Stomach smooth muscle (tissue), 2 donors: ENCODE measurements at regions not wholly inside any gene's neighbourhood (a gene's known extent, or its start where the extent isn't known, plus 50 kb on each side); places are given as distances from the start of the nearest gene placed in this dataset.

ENCODE experiments used
- H3K27ac ChIP-seq: one replicate; pipeline ENCODE4 v1.7.0; 2013; ENCODE audit warnings: mild to moderate bottlenecking, low read length, inconsistent platforms
- H3K27me3 ChIP-seq, 2 donors: one replicate each; pipeline ENCODE4 v1.7.0; 2013; ENCODE audit warnings: low read length in 2 of 2; ENCODE audit not compliant: insufficient read depth in 2 of 2, control insufficient read depth in 1 of 2
- H3K36me3 ChIP-seq, 2 donors: one replicate each; pipeline ENCODE4 v1.7.0; 2013; ENCODE audit warnings: low read length in 2 of 2; ENCODE audit not compliant: control insufficient read depth in 2 of 2, insufficient read depth in 2 of 2
- H3K4me1 ChIP-seq: one replicate; pipeline ENCODE4 v1.7.0; 2013; ENCODE audit warnings: low read length; ENCODE audit not compliant: control insufficient read depth, insufficient read depth
- H3K4me3 ChIP-seq, 2 donors: one replicate each; pipeline ENCODE4 v1.7.0; 2013; ENCODE audit warnings: low read length in 2 of 2
- H3K9ac ChIP-seq, 2 donors: one replicate each; pipeline ENCODE4 v1.7.0; 2013; ENCODE audit warnings: low read length in 2 of 2, mild to moderate bottlenecking in 1 of 2
- H3K9me3 ChIP-seq, 2 donors: one replicate each; pipeline ENCODE4 v1.7.0; 2013; ENCODE audit warnings: low read length in 2 of 2; ENCODE audit not compliant: control insufficient read depth in 2 of 2
- donor health status: healthy.
- donor health status: Pancreatic carcinoma.

- Histone ChIP-seq H3K4me3 (no peak overlapping the region), H3K4me1 (no peaks in the 10 kb centered on the region), H3K9me3 (peaks cover 0 to 11% of the 10 kb centered on the region in 2 donors), H3K36me3 (no peaks in the 10 kb centered on the region), H3K9ac (no peak overlapping the region), H3K27ac (no peak overlapping the region), H3K27me3 (peaks cover 3 to 8% of the 10 kb centered on the region in 2 donors)
Measured at GRCh38 chr5:173667702-173668101, 51.3 kb upstream of the BOD1 start.

GRCh38 chr5:173668245-173668800, 51.9 kb upstream of the BOD1 start:
- Histone ChIP-seq H3K9ac (no peak overlapping the region), H3K9me3 (peaks cover 0 to 11% of the 10 kb centered on the region in 2 donors), H3K4me3 (no peak overlapping the region), H3K4me1 (no peaks in the 10 kb centered on the region), H3K27me3 (peaks cover 7 to 14% of the 10 kb centered on the region in 2 donors), H3K36me3 (no peaks in the 10 kb centered on the region), H3K27ac (no peak overlapping the region)

- H3K27ac ChIP-seq, result no peak overlapping the region
- H3K9ac ChIP-seq, result no peak overlapping the region
- no peak overlapping the region for H3K4me3 ChIP-seq
- no peaks in the 10 kb centered on the region for H3K36me3 ChIP-seq
- H3K27me3 ChIP-seq, result peaks cover 12 to 17% of the 10 kb centered on the region in 2 donors
- H3K4me1 ChIP-seq, result no peaks in the 10 kb centered on the region
- H3K9me3 ChIP-seq, result peaks cover 0 to 11% of the 10 kb centered on the region in 2 donors
Measured at GRCh38 chr5:173668910-173669309, 52.5 kb upstream of the BOD1 start.

- H3K4me3 ChIP-seq, result no peak overlapping the region
- H3K27ac ChIP-seq, result no peak overlapping the region
- no peaks in the 10 kb centered on the region for H3K4me1 ChIP-seq
- no peaks in the 10 kb centered on the region for H3K36me3 ChIP-seq
- no peak overlapping the region for H3K9ac ChIP-seq
- peaks cover 16 to 17% of the 10 kb centered on the region in 2 donors for H3K27me3 ChIP-seq
- peaks cover 0 to 10% of the 10 kb centered on the region in 2 donors for H3K9me3 ChIP-seq
Measured at GRCh38 chr5:173669483-173669882, 53.0 kb upstream of the BOD1 start.

GRCh38 chr5:173670130-173670651, 53.7 kb upstream of the BOD1 start:
- no peak overlapping the region for H3K9ac ChIP-seq
- H3K4me1 ChIP-seq, result no peaks in the 10 kb centered on the region
- H3K9me3 ChIP-seq, result peaks cover 0 to 17% of the 10 kb centered on the region in 2 donors
- no peaks in the 10 kb centered on the region for H3K36me3 ChIP-seq
- H3K27ac ChIP-seq, result no peak overlapping the region
- peaks cover 16 to 17% of the 10 kb centered on the region in 2 donors for H3K27me3 ChIP-seq
- no peak overlapping the region for H3K4me3 ChIP-seq

- H3K27me3 ChIP-seq, result peaks cover 16 to 17% of the 10 kb centered on the region in 2 donors
- no peaks in the 10 kb centered on the region for H3K4me1 ChIP-seq
- H3K36me3 ChIP-seq, result no peaks in the 10 kb centered on the region
- no peak overlapping the region for H3K9ac ChIP-seq
- no peak overlapping the region for H3K27ac ChIP-seq
- H3K4me3 ChIP-seq, result peak overlapping the region in 1 of 2 donors; percentile 15
- peaks cover 1 to 22% of the 10 kb centered on the region in 2 donors for H3K9me3 ChIP-seq
Measured at GRCh38 chr5:173670791-173671120, 54.3 kb upstream of the BOD1 start.

GRCh38 chr5:173671121-173671949, 54.9 kb upstream of the BOD1 start:
- H3K4me3 ChIP-seq, result peak overlapping the region in 1 of 2 donors; percentile 15
- no peaks in the 10 kb centered on the region for H3K36me3 ChIP-seq
- no peak overlapping the region for H3K9ac ChIP-seq
- no peaks in the 10 kb centered on the region for H3K4me1 ChIP-seq
- no peak overlapping the region for H3K27ac ChIP-seq
- H3K27me3 ChIP-seq, result peaks cover 16 to 17% of the 10 kb centered on the region in 2 donors
- H3K9me3 ChIP-seq, result peaks cover 7 to 28% of the 10 kb centered on the region in 2 donors

- peaks cover 16 to 17% of the 10 kb centered on the region in 2 donors for H3K27me3 ChIP-seq
- peaks cover 10 to 32% of the 10 kb centered on the region in 2 donors for H3K9me3 ChIP-seq
- no peaks in the 10 kb centered on the region for H3K36me3 ChIP-seq
- H3K27ac ChIP-seq, result no peak overlapping the region
- no peak overlapping the region for H3K9ac ChIP-seq
- H3K4me1 ChIP-seq, result no peaks in the 10 kb centered on the region
- no peak overlapping the region for H3K4me3 ChIP-seq
Measured at GRCh38 chr5:173672166-173672565, 55.7 kb upstream of the BOD1 start.

GRCh38 chr5:173672891-173673290, 56.4 kb upstream of the BOD1 start:
- Histone ChIP-seq H3K4me1 (no peaks in the 10 kb centered on the region), H3K36me3 (no peaks in the 10 kb centered on the region), H3K27ac (no peak overlapping the region), H3K9me3 (peaks cover 10 to 32% of the 10 kb centered on the region in 2 donors), H3K27me3 (peaks cover 16 to 17% of the 10 kb centered on the region in 2 donors), H3K9ac (no peak overlapping the region), H3K4me3 (no peak overlapping the region)

- no peaks in the 10 kb centered on the region for H3K36me3 ChIP-seq
- peaks cover 10 to 30% of the 10 kb centered on the region in 2 donors for H3K9me3 ChIP-seq
- peaks cover 16 to 17% of the 10 kb centered on the region in 2 donors for H3K27me3 ChIP-seq
- no peak overlapping the region for H3K9ac ChIP-seq
- H3K4me1 ChIP-seq, result no peaks in the 10 kb centered on the region
- no peak overlapping the region for H3K4me3 ChIP-seq
- no peak overlapping the region for H3K27ac ChIP-seq
Measured at GRCh38 chr5:173673295-173674101, 57.0 kb upstream of the BOD1 start.
